Endothelial cell of umbilical vein (primary cell): ENCODE measurements at regions not wholly inside any gene's neighbourhood (a gene's known extent, or its start where the extent isn't known, plus 50 kb on each side); places are given as distances from the start of the nearest gene placed in this dataset.

Experiments used
- BruUV-seq: library from RNA; stranded (reverse); fragments of 400-500 nt; replicated peaks from 2 replicates; lab custom pipeline; 2021; lab: Mats Ljungman, UMichigan
- CTCF ChIA-PET: fragments of 300-600, 350-600 bp; sonication (Branson Sonifier 250); formaldehyde crosslinking; loops from one replicate; lab custom pipeline; 2021; ENCODE audit warnings: antibody characterized with exemption, inconsistent platforms; lab: Charles Lee
- POLR2A ChIA-PET: fragments of 300-600, 350-600 bp; sonication (Branson Sonifier 250); formaldehyde crosslinking; loops from one replicate; lab custom pipeline; 2021; ENCODE audit warnings: antibody characterized with exemption, inconsistent platforms; lab: Charles Lee
- DNase-seq: peaks from one replicate; pipeline ENCODE4 v3.0.0-alpha.2; 2011; ENCODE audit warnings: low read depth, low spot score
- FAIRE-seq: peaks from 2 replicates; lab custom pipeline; 2011; peaks lifted over from hg19 to GRCh38; lab: Jason Lieb, UNC
- H2AFZ ChIP-seq: 2 replicates; pipeline ENCODE4 v1.6.0; 2012; ENCODE audit warnings: low read depth, low read length, control low read depth, inconsistent platforms
- H3K27ac ChIP-seq: 2 replicates; pipeline ENCODE4 v1.5.1; 2011; ENCODE audit warnings: low read depth, mild to moderate bottlenecking, control low read depth, low read length, moderate library complexity; ENCODE audit not compliant: insufficient read depth
- H3K27me3 ChIP-seq, 2 experiments: 2 replicates each; pipeline versions ENCODE4 v1.6.0 to v1.6.1; 2011; ENCODE audit warnings: low read length in 2 of 2, mixed read lengths in 1 of 2; ENCODE audit not compliant: control insufficient read depth in 2 of 2, insufficient read depth in 2 of 2
- H3K36me3 ChIP-seq, 2 experiments: 2 replicates in 1 of 2; 3 replicates in 1 of 2; pipeline ENCODE4 v1.5.1; 2011; ENCODE audit warnings: low read length in 2 of 2, mild to moderate bottlenecking in 1 of 2, moderate library complexity in 1 of 2; ENCODE audit not compliant: control insufficient read depth in 2 of 2, insufficient read depth in 2 of 2; ENCODE audit errors: extremely low read depth in 1 of 2
- H3K4me1 ChIP-seq: 3 replicates; pipeline ENCODE4 v1.5.1; 2011; ENCODE audit warnings: mild to moderate bottlenecking, low read length; ENCODE audit not compliant: control insufficient read depth, insufficient read depth; ENCODE audit errors: extremely low read depth
- H3K4me2 ChIP-seq: 2 replicates; pipeline ENCODE4 v1.6.1; 2011; ENCODE audit warnings: low read length, control low read depth, mixed read lengths; ENCODE audit not compliant: insufficient read depth
- H3K4me3 ChIP-seq, 3 experiments: fragments of 200-600 bp in 1 of 3; sonication (generic), shearing (Covaris generic) in 1 of 3; replicated peaks in 1 of 3; 2 replicates each; pipeline ENCODE4 v1.5.1; 2011 to 2016; ENCODE audit warnings: control low read depth in 3 of 3, low read length in 3 of 3, mild to moderate bottlenecking in 2 of 3, inconsistent platforms in 1 of 3, low read depth in 1 of 3, moderate library complexity in 1 of 3; ENCODE audit not compliant: insufficient read depth in 1 of 3
- H3K79me2 ChIP-seq: 2 replicates; pipeline ENCODE4 v1.6.0; 2012; ENCODE audit warnings: low read length, inconsistent platforms; ENCODE audit not compliant: control insufficient read depth, insufficient read depth
- H3K9ac ChIP-seq: replicated peaks from 2 replicates; pipeline ENCODE3; 2011; ENCODE audit warnings: low read length, control low read depth; ENCODE audit not compliant: insufficient read depth; ENCODE audit errors: extremely low read depth
- H3K9me1 ChIP-seq: replicated peaks from 3 replicates; pipeline ENCODE4 v1.6.0; 2011; ENCODE audit warnings: mild to moderate bottlenecking, low read length; ENCODE audit not compliant: control insufficient read depth, insufficient read depth; ENCODE audit errors: extremely low read depth
- H3K9me3 ChIP-seq: replicated peaks from 2 replicates; pipeline ENCODE4 v1.5.1; 2012; ENCODE audit warnings: low read length, inconsistent platforms; ENCODE audit not compliant: control insufficient read depth, insufficient read depth
- H4K20me1 ChIP-seq: replicated peaks from 2 replicates; pipeline ENCODE3; 2011; ENCODE audit warnings: mild to moderate bottlenecking, low read length; ENCODE audit not compliant: control insufficient read depth, insufficient read depth; ENCODE audit errors: extremely low read depth
- CTCF ChIP-seq, 2 donors: IDR thresholded peaks; 1 replicate in 1 of 2; 2 replicates in 1 of 2; pipeline ENCODE4 v1.5.1; 2011; ENCODE audit warnings: low read length in 2 of 2, mild to moderate bottlenecking in 2 of 2, moderate library complexity in 2 of 2, control low read depth in 1 of 2, inconsistent platforms in 1 of 2, low read depth in 1 of 2; ENCODE audit not compliant: insufficient read depth in 1 of 2; ENCODE audit errors: extremely low read depth in 1 of 2
- EZH2 ChIP-seq: IDR thresholded peaks from 2 replicates; pipeline ENCODE4 v1.6.1; 2012; ENCODE audit warnings: borderline replicate concordance, low read depth, mild to moderate bottlenecking, moderate library complexity, low read length, inconsistent platforms; ENCODE audit not compliant: severe bottlenecking
- FOS ChIP-seq: IDR thresholded peaks from 2 replicates; pipeline ENCODE4 v1.6.1; 2011; ENCODE audit warnings: mild to moderate bottlenecking, low read length, moderate library complexity, borderline replicate concordance; ENCODE audit not compliant: insufficient read depth
- GATA2 ChIP-seq: IDR thresholded peaks from 2 replicates; pipeline ENCODE4 v1.7.0; 2011; ENCODE audit warnings: low read depth, mild to moderate bottlenecking, moderate library complexity, mixed read lengths, low read length; ENCODE audit not compliant: insufficient read length, insufficient read depth
- JUN ChIP-seq: IDR thresholded peaks from 2 replicates; pipeline ENCODE4 v1.6.1; 2011; ENCODE audit warnings: borderline replicate concordance, low read depth; ENCODE audit not compliant: insufficient read length, insufficient read depth
- MAX ChIP-seq: IDR thresholded peaks from 2 replicates; pipeline ENCODE4 v1.6.1; 2011; ENCODE audit not compliant: insufficient read depth, insufficient read length
- MYC ChIP-seq: IDR thresholded peaks from one replicate; pipeline ENCODE4 v1.6.1; 2011; ENCODE audit warnings: mild to moderate bottlenecking, low read depth, low read length
- POLR2A ChIP-seq: IDR thresholded peaks from 2 replicates; pipeline ENCODE4 v1.6.1; 2012; ENCODE audit warnings: low read depth, mild to moderate bottlenecking, control low read depth, low read length
- POLR2AphosphoS5 ChIP-seq: IDR thresholded peaks from 2 replicates; pipeline ENCODE4 v1.6.1; 2012; ENCODE audit warnings: low read depth, mild to moderate bottlenecking, control low read depth, low read length, moderate library complexity; ENCODE audit not compliant: insufficient read depth
- dilution Hi-C: fragments of 300-500 bp; cut with MboI; formaldehyde crosslinking; loops from one replicate; pipeline ENCODE4 v1.15.0; 2019; ENCODE audit warnings: low sequenced_read_pairs; ENCODE audit not compliant: extremely low pct_ligation_motif_present
- intact Hi-C: fragments of 100-400 bp; cut with micrococcal nuclease; formaldehyde crosslinking; loops from one replicate; pipeline ENCODE4 v1.10.0; 2022

- TF ChIP-seq EZH2, result no peak
- no peak for TF ChIP-seq MAX
- TF ChIP-seq CTCF (IDR thresholded peaks at IDR 0.05; ENCODE audit: extremely low read depth in 1 of 2, insufficient read depth in 1 of 2, low read depth in 1 of 2, low read length in 2 of 2), result no peak
- TF ChIP-seq MYC, result no peak
- no peak for TF ChIP-seq POLR2AphosphoS5
- no peak for TF ChIP-seq GATA2
- TF ChIP-seq FOS, result no peak
- no peak for TF ChIP-seq POLR2A
- TF ChIP-seq JUN, result no peak
- POLR2A ChIA-PET, result no interaction called here
- H2AFZ ChIP-seq, result no peak overlapping the region
- H3K4me2 ChIP-seq, result no peak overlapping the region
- H3K4me1 ChIP-seq, result no peaks in the 10 kb centered on the region
- H3K9ac ChIP-seq, result no peak overlapping the region
- no peak overlapping the region for H3K4me3 ChIP-seq
- intact Hi-C loops, result no loop called here
- dilution Hi-C loops, result no loop called here
- BruUV-seq, result no TSS peak
- no peaks in the 10 kb centered on the region for H3K36me3 ChIP-seq
- H3K79me2 ChIP-seq, result no peaks in the 10 kb centered on the region
- no peaks in the 10 kb centered on the region for H4K20me1 ChIP-seq
- no peak overlapping the region for H3K27ac ChIP-seq
- DNase-seq, result no peak
- FAIRE-seq, result no peak
- no peaks in the 10 kb centered on the region for H3K27me3 ChIP-seq
- CTCF ChIA-PET, result no interaction called here
- no peaks in the 10 kb centered on the region for H3K9me1 ChIP-seq
- H3K9me3 ChIP-seq, result no peaks in the 10 kb centered on the region
Measured at GRCh38 chr9:84593352-84593751, 76.2 kb upstream of the NTRK2 start.
